ENCODE measurements at regions not wholly inside any gene's neighbourhood (a gene's known extent, or its start where the extent isn't known, plus 50 kb on each side); places are given as distances from the start of the nearest gene placed in this dataset.

DNA sequence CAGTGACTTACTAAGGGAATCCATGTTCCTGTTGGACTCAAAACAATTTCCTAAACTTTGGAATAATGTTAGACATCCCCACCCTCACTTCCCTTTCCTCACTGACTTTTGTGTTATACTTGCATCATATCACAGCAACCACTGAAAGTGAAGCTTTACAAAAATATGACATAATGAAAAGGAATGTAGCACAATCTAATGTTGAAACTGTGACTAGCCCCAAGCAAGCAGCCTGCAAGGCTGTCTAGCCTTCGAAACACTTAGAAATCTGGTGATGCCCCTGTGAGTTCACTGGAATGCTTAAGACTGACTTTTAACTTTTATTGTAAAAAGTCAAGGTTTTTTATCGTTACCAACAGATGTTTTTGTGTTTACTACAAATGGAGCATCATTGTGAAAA is 203.7 kb upstream of the ZNF385D start:
- no peak for TF ChIP-seq SMAD3 (CRISPR knock-in tag; IDR thresholded peaks at IDR 0.05; ENCODE audit: borderline replicate concordance)
- TF ChIP-seq CREB1 (CRISPR knock-in tag; IDR thresholded peaks at IDR 0.05): no peak
- no peak for TF ChIP-seq TEAD4 (CRISPR knock-in tag; IDR thresholded peaks at IDR 0.05)

All from WTC11 (cell line).